DOHH2 (cell line): ENCODE measurements at regions not wholly inside any gene's neighbourhood (a gene's known extent, or its start where the extent isn't known, plus 50 kb on each side); places are given as distances from the start of the nearest gene placed in this dataset.
A peak's percentile ranks its signal among the peaks of the same experiment; 100 is the strongest.

ENCODE experiments used
- H3F3A ChIP-seq: fragments of 200-600 bp; sonication (generic), shearing (Covaris generic); 2 replicates; pipeline ENCODE4 v1.6.0; 2016; ENCODE audit warnings: antibody characterized with exemption, mild to moderate bottlenecking; ENCODE audit not compliant: control insufficient read depth, insufficient read depth
- H3K27ac ChIP-seq: fragments of 200-600 bp; sonication (generic); 2 replicates; pipeline ENCODE4 v1.5.1; 2014; ENCODE audit warnings: low read depth, mild to moderate bottlenecking, low read length, moderate library complexity
- H3K27me3 ChIP-seq: fragments of 200-600 bp; sonication (generic); 2 replicates; pipeline ENCODE4 v1.6.1; 2014; ENCODE audit warnings: mild to moderate bottlenecking, low read length, mixed read lengths; ENCODE audit not compliant: control insufficient read depth
- H3K36me3 ChIP-seq: fragments of 200-600 bp; sonication (generic); 2 replicates; pipeline ENCODE4 v1.6.1; 2014; ENCODE audit warnings: mild to moderate bottlenecking, low read length, moderate library complexity, mixed read lengths; ENCODE audit not compliant: control insufficient read depth
- H3K4me1 ChIP-seq: fragments of 200-600 bp; sonication (generic); 2 replicates; pipeline ENCODE4 v1.6.1; 2014; ENCODE audit warnings: mild to moderate bottlenecking, low read length, mixed read lengths; ENCODE audit not compliant: control insufficient read depth
- H3K4me2 ChIP-seq: fragments of 200-600 bp; sonication (generic); 2 replicates; pipeline ENCODE4 v1.6.0; 2014; ENCODE audit warnings: mild to moderate bottlenecking, low read length, moderate library complexity
- H3K4me3 ChIP-seq: fragments of 200-600 bp; sonication (generic); 2 replicates; pipeline ENCODE4 v1.5.1; 2014; ENCODE audit warnings: mild to moderate bottlenecking, low read length, mixed read lengths
- H3K79me2 ChIP-seq: fragments of 200-600 bp; sonication (generic); 2 replicates; pipeline ENCODE4 v1.6.1; 2014; ENCODE audit warnings: mild to moderate bottlenecking, low read length, mixed read lengths; ENCODE audit not compliant: control insufficient read depth
- H3K9me2 ChIP-seq: fragments of 200-600 bp; sonication (generic); replicated peaks from 2 replicates; pipeline ENCODE4 v1.6.1; 2014; ENCODE audit warnings: mild to moderate bottlenecking, low read length, mixed read lengths; ENCODE audit not compliant: control insufficient read depth
- H3K9me3 ChIP-seq: fragments of 200-600 bp; sonication (generic); 2 replicates; pipeline ENCODE4 v1.6.1; 2014; ENCODE audit warnings: antibody characterized with exemption, low read length, mixed read lengths; ENCODE audit not compliant: control insufficient read depth, insufficient read depth
- H4K20me1 ChIP-seq: fragments of 200-600 bp; sonication (generic); 2 replicates; pipeline ENCODE4 v1.6.0; 2014; ENCODE audit warnings: low read depth, mild to moderate bottlenecking, antibody characterized with exemption, low read length, moderate library complexity; ENCODE audit not compliant: control insufficient read depth, insufficient read depth
- CTCF ChIP-seq: fragments of 200-600 bp; sonication (generic); IDR thresholded peaks from one replicate; pipeline ENCODE4 v1.5.1; 2014; ENCODE audit warnings: antibody characterized with exemption, mild to moderate bottlenecking, low read depth, low read length; ENCODE audit not compliant: poor library complexity, severe bottlenecking
- EZH2phosphoT487 ChIP-seq: fragments of 200-600 bp; sonication (generic); IDR thresholded peaks from 2 replicates; pipeline ENCODE4 v1.6.1; 2017; ENCODE audit warnings: borderline replicate concordance, mild to moderate bottlenecking, antibody characterized with exemption, low read length, moderate library complexity, mixed read lengths

DNA sequence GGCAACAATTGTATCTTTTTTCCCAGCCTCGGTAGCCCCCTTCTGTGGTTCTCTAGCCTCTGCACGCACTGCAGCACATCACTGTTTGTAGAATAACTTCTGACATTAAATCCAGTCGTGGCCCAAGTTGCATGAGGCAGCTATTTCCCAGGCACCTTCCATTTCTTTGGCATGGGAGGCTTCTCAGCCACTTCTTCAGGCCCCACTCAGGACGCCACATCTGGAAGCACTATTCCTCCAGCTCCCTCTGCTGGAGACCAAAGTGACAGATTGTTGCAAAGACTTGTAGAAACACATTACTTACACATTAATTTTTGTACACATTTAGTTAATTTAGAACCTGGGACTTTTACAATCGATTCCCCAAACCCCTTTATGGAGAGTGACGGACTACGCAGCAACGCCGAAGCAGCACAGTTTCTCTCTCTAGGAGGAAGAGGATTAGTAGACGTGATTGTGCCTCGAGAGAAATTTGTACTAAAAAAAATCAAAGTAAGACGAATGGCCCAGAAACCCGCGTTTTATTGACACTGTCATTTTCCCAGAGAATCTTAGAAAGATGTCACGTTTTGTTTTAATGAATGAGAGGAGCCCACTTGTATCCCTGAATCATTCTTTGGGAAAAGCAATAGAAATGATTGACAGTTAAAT is 57.8 kb upstream of the RGPD5 start:
- Histone ChIP-seq H3F3A (no peaks in the 10 kb centered on the region), H3K9me3 (no peaks in the 10 kb centered on the region), H3K4me1 (no peaks in the 10 kb centered on the region), H3K79me2 (no peaks in the 10 kb centered on the region), H3K9me2 (no peaks in the 10 kb centered on the region), H3K4me3 (no peak overlapping the region), H4K20me1 (no peaks in the 10 kb centered on the region), H3K27ac (no peak overlapping the region), H3K27me3 (no peaks in the 10 kb centered on the region), H3K4me2 (no peak overlapping the region), H3K36me3 (no peaks in the 10 kb centered on the region)
- peak; percentile 50 for TF ChIP-seq CTCF
- TF ChIP-seq EZH2phosphoT487, result no peak
